Bronchial epithelial cell (primary cell): ENCODE measurements at regions not wholly inside any gene's neighbourhood (a gene's known extent, or its start where the extent isn't known, plus 50 kb on each side); places are given as distances from the start of the nearest gene placed in this dataset.
A peak's percentile ranks its signal among the peaks of the same experiment; 100 is the strongest.

Source experiments
- DNase-seq: peaks from one replicate; pipeline ENCODE4 v3.0.0-alpha.2; 2010; ENCODE audit warnings: low read depth
- FAIRE-seq: peaks from 2 replicates; lab custom pipeline; 2011; peaks lifted over from hg19 to GRCh38; lab: Jason Lieb, UNC
- H3K27me3 ChIP-seq: 2 replicates; pipeline ENCODE4 v1.5.1; 2011; ENCODE audit warnings: low read length; ENCODE audit not compliant: control insufficient read depth, insufficient read depth
- H3K36me3 ChIP-seq: 2 replicates; pipeline ENCODE4 v1.5.1; 2011; ENCODE audit warnings: low read length; ENCODE audit not compliant: control insufficient read depth, insufficient read depth
- H3K4me3 ChIP-seq: 2 replicates; pipeline ENCODE4 v1.5.1; 2011; ENCODE audit warnings: mild to moderate bottlenecking, low read depth, low read length, control low read depth
- CTCF ChIP-seq: IDR thresholded peaks from 2 replicates; pipeline ENCODE4 v1.5.1; 2011; ENCODE audit warnings: mild to moderate bottlenecking, moderate library complexity, low read length, control low read depth, inconsistent platforms; ENCODE audit not compliant: insufficient read depth, severe bottlenecking

GRCh38 chr2:74778381-74779264 is 55.3 kb upstream of the HK2 start:
- Histone ChIP-seq H3K36me3 (no peaks in the 10 kb centered on the region), H3K4me3 (no peak overlapping the region), H3K27me3 (no peaks in the 10 kb centered on the region)
- FAIRE-seq = no peak
- no peak for TF ChIP-seq CTCF
- peak; percentile 42 for DNase-seq

- Histone ChIP-seq H3K4me3 (no peak overlapping the region), H3K27me3 (no peaks in the 10 kb centered on the region), H3K36me3 (no peaks in the 10 kb centered on the region)
- TF ChIP-seq CTCF = no peak
- DNase-seq (no peak), FAIRE-seq (no peak)
Observed at GRCh38 chr2:74779265-74779558, 54.7 kb upstream of the HK2 start.

- no peaks in the 10 kb centered on the region for H3K27me3 ChIP-seq
- no peak overlapping the region for H3K4me3 ChIP-seq
- TF ChIP-seq CTCF = no peak
- FAIRE-seq = no peak
- H3K36me3 ChIP-seq = no peaks in the 10 kb centered on the region
- DNase-seq = no peak
Observed at GRCh38 chr2:74779587-74780135, 54.3 kb upstream of the HK2 start.
